ENCODE measurements at regions not wholly inside any gene's neighbourhood (a gene's known extent, or its start where the extent isn't known, plus 50 kb on each side); places are given as distances from the start of the nearest gene placed in this dataset.
"Not testable (repeated sequence)": the region's sequence is repeated elsewhere in the genome, so short reads cannot be mapped to it uniquely, and the experiment has no call there.

GRCh38 chr13:99757756-99758459, 213.7 kb downstream of the ZIC5 start:
- TF ChIP-seq CTCF (IDR thresholded peaks at IDR 0.05): no peak
- H3K4me2 ChIP-seq (replicated peaks; ENCODE audit: extremely low read depth, low read length, poor library complexity, severe bottlenecking): no peak overlapping the region
- H3K27ac Mint-ChIP-seq: no peak overlapping the region
- intact Hi-C loops (cut with micrococcal nuclease): no loop called here
- H3K9me3 Mint-ChIP-seq: peaks cover 7 to 25% (median 14%) of the 10 kb centered on the region in 7 donors
- H3K4me1 Mint-ChIP-seq: no peaks in the 10 kb centered on the region
- H3K36me3 Mint-ChIP-seq: no peaks in the 10 kb centered on the region
- no peak for DNase-seq
- no peaks in the 10 kb centered on the region for H3K36me3 ChIP-seq (replicated peaks in 1 of 2; ENCODE audit: control insufficient read depth in 1 of 2, insufficient read depth in 2 of 2, low read length in 2 of 2)
- no peaks in the 10 kb centered on the region for H4K20me1 ChIP-seq (ENCODE audit: insufficient read depth, low read length)
- H3K79me2 ChIP-seq (ENCODE audit: insufficient read depth, low read length): no peaks in the 10 kb centered on the region
- H2AFZ ChIP-seq (ENCODE audit: insufficient read depth, low read depth, low read length, poor library complexity, severe bottlenecking): no peak overlapping the region
- peaks cover 3 to 7% of the 10 kb centered on the region in 2 donors for H3K9me3 ChIP-seq (replicated peaks in 1 of 2; ENCODE audit: control insufficient read depth in 1 of 2, insufficient read depth in 1 of 2, low read length in 2 of 2)
- H3K9ac ChIP-seq (ENCODE audit: insufficient read depth, low read length, poor library complexity, severe bottlenecking): no peak overlapping the region
- no peak overlapping the region for H3K4me3 ChIP-seq (replicated peaks in 1 of 3; ENCODE audit: low read depth in 2 of 3, low read length in 3 of 3)
- no peak overlapping the region for H3K27ac ChIP-seq (ENCODE audit: low read depth in 1 of 2, low read length in 2 of 2)
- no peaks in the 10 kb centered on the region for H3K27me3 Mint-ChIP-seq (ENCODE audit: low read depth in 3 of 3)
- H3K27me3 ChIP-seq (ENCODE audit: control insufficient read depth in 2 of 2, insufficient read depth in 2 of 2, low read length in 2 of 2): no peaks in the 10 kb centered on the region
- WGBS (ENCODE audit: insufficient coverage): 100% methylated on average over 4 of the region's 8 CpGs
- H3K4me1 ChIP-seq (ENCODE audit: control insufficient read depth in 1 of 2, insufficient read depth in 2 of 2, low read length in 2 of 2): no peaks in the 10 kb centered on the region
- H3K4me3 Mint-ChIP-seq: no peak overlapping the region

- Histone ChIP-seq H3K4me1 (ENCODE audit: control insufficient read depth in 1 of 2, insufficient read depth in 2 of 2, low read length in 2 of 2) (no peaks in the 10 kb centered on the region), H4K20me1 (ENCODE audit: insufficient read depth, low read length) (no peaks in the 10 kb centered on the region), H3K4me2 (replicated peaks; ENCODE audit: extremely low read depth, low read length, poor library complexity, severe bottlenecking) (no peak overlapping the region), H2AFZ (ENCODE audit: insufficient read depth, low read depth, low read length, poor library complexity, severe bottlenecking) (no peak overlapping the region), H3K27me3 (ENCODE audit: control insufficient read depth in 2 of 2, insufficient read depth in 2 of 2, low read length in 2 of 2) (no peaks in the 10 kb centered on the region), H3K79me2 (ENCODE audit: insufficient read depth, low read length) (no peaks in the 10 kb centered on the region), H3K4me3 (replicated peaks in 1 of 3; ENCODE audit: low read depth in 2 of 3, low read length in 3 of 3) (no peak overlapping the region), H3K9ac (ENCODE audit: insufficient read depth, low read length, poor library complexity, severe bottlenecking) (no peak overlapping the region), H3K27ac (ENCODE audit: low read depth in 1 of 2, low read length in 2 of 2) (no peak overlapping the region), H3K9me3 (replicated peaks in 1 of 2; ENCODE audit: control insufficient read depth in 1 of 2, insufficient read depth in 1 of 2, low read length in 2 of 2) (peaks cover 0 to 3% of the 10 kb centered on the region in 2 donors), H3K36me3 (replicated peaks in 1 of 2; ENCODE audit: control insufficient read depth in 1 of 2, insufficient read depth in 2 of 2, low read length in 2 of 2) (no peaks in the 10 kb centered on the region)
- Mint-ChIP-seq H3K9me3 (peaks cover 5 to 24% (median 11%) of the 10 kb centered on the region in 7 donors), H3K36me3 (no peaks in the 10 kb centered on the region), H3K4me1 (no peaks in the 10 kb centered on the region), H3K27me3 (ENCODE audit: low read depth in 3 of 3) (peaks cover 0 to 2% (median 0%) of the 10 kb centered on the region in 3 donors), H3K4me3 (no peak overlapping the region), H3K27ac (no peak overlapping the region)
- DNase-seq: no peak
- no CpG with 5 or more reads among the region's 2 CpGs for WGBS (ENCODE audit: insufficient coverage)
- intact Hi-C loops (cut with micrococcal nuclease): no loop called here
- TF ChIP-seq CTCF (IDR thresholded peaks at IDR 0.05): no peak
Measured at GRCh38 chr13:99756281-99756680, 215.3 kb downstream of the ZIC5 start.

GRCh38 chr13:99754750-99755149, 216.8 kb downstream of the ZIC5 start:
- peaks cover 1 to 15% (median 4%) of the 10 kb centered on the region in 7 donors for H3K9me3 Mint-ChIP-seq
- H3K9ac ChIP-seq (ENCODE audit: insufficient read depth, low read length, poor library complexity, severe bottlenecking); H4K20me1 ChIP-seq (ENCODE audit: insufficient read depth, low read length); H3K36me3 ChIP-seq (replicated peaks in 1 of 2; ENCODE audit: control insufficient read depth in 1 of 2, insufficient read depth in 2 of 2, low read length in 2 of 2); H3K36me3 Mint-ChIP-seq; H2AFZ ChIP-seq (ENCODE audit: insufficient read depth, low read depth, low read length, poor library complexity, severe bottlenecking); intact Hi-C loops (cut with micrococcal nuclease); H3K27me3 Mint-ChIP-seq (ENCODE audit: low read depth in 3 of 3); H3K9me3 ChIP-seq (replicated peaks in 1 of 2; ENCODE audit: control insufficient read depth in 1 of 2, insufficient read depth in 1 of 2, low read length in 2 of 2); H3K4me1 ChIP-seq (ENCODE audit: control insufficient read depth in 1 of 2, insufficient read depth in 2 of 2, low read length in 2 of 2); DNase-seq; H3K4me3 ChIP-seq (replicated peaks in 1 of 3; ENCODE audit: low read depth in 2 of 3, low read length in 3 of 3); H3K4me1 Mint-ChIP-seq; H3K79me2 ChIP-seq (ENCODE audit: insufficient read depth, low read length); H3K27ac ChIP-seq (ENCODE audit: low read depth in 1 of 2, low read length in 2 of 2); H3K4me2 ChIP-seq (replicated peaks; ENCODE audit: extremely low read depth, low read length, poor library complexity, severe bottlenecking); H3K27ac Mint-ChIP-seq; H3K27me3 ChIP-seq (ENCODE audit: control insufficient read depth in 2 of 2, insufficient read depth in 2 of 2, low read length in 2 of 2); H3K4me3 Mint-ChIP-seq: not testable (repeated sequence)
- WGBS (ENCODE audit: insufficient coverage): 95% methylated on average over 4 of the region's 18 CpGs
